Kidney (tissue), 13 donors: ENCODE measurements at regions not wholly inside any gene's neighbourhood (a gene's known extent, or its start where the extent isn't known, plus 50 kb on each side); places are given as distances from the start of the nearest gene placed in this dataset.

Experiments
- DNase-seq, 5 donors: peaks; one replicate each; pipeline ENCODE4 v3.0.0-alpha.2; 2013 to 2020
- FAIRE-seq: peaks from 2 replicates; lab custom pipeline; 2012; peaks lifted over from hg19 to GRCh38; lab: Jason Lieb, UNC
- H3K27ac ChIP-seq, 2 donors: one replicate each; pipeline ENCODE4 v1.7.0; 2013; ENCODE audit warnings: low read depth in 2 of 2, low read length in 2 of 2, inconsistent platforms in 1 of 2
- H3K27me3 ChIP-seq: one replicate; pipeline ENCODE4 v1.7.1; 2013; ENCODE audit warnings: low read length, inconsistent platforms; ENCODE audit not compliant: control insufficient read depth, insufficient read depth
- H3K36me3 ChIP-seq, 3 donors: one replicate each; pipeline versions ENCODE4 v1.7.0 to v1.7.1; 2013; ENCODE audit warnings: low read length in 3 of 3, control low read depth in 1 of 3, inconsistent platforms in 1 of 3; ENCODE audit not compliant: insufficient read depth in 3 of 3, control insufficient read depth in 2 of 3
- H3K4me1 ChIP-seq, 3 donors: one replicate each; pipeline versions ENCODE4 v1.7.0 to v1.7.1; 2013; ENCODE audit warnings: low read length in 3 of 3, inconsistent platforms in 1 of 3, low read depth in 1 of 3; ENCODE audit not compliant: control insufficient read depth in 2 of 3, insufficient read depth in 2 of 3
- H3K4me3 ChIP-seq, 3 donors: one replicate each; pipeline versions ENCODE4 v1.7.0 to v1.8.1; 2013; ENCODE audit warnings: low read length in 3 of 3, control low read depth in 1 of 3, inconsistent platforms in 1 of 3
- H3K9ac ChIP-seq, 3 donors: one replicate each; pipeline versions ENCODE4 v1.7.0 to v1.7.1; 2013; ENCODE audit warnings: low read length in 3 of 3, control low read depth in 1 of 3, inconsistent platforms in 1 of 3
- H3K9me3 ChIP-seq, 3 donors: one replicate each; pipeline versions ENCODE4 v1.7.0 to v1.7.1; 2013; ENCODE audit warnings: low read length in 3 of 3, control low read depth in 1 of 3, inconsistent platforms in 1 of 3; ENCODE audit not compliant: control insufficient read depth in 2 of 3, insufficient read depth in 1 of 3
- intact Hi-C: fragments of 100-400 bp; cut with DNase I; formaldehyde crosslinking; loops from one replicate; pipeline ENCODE4 v1.11.1; 2022
- TF ChIP-seq, protein P1 (sequence below): IDR thresholded peaks from 3 replicates; pipeline ENCODE4 v1.5.1; 2012; ENCODE audit warnings: mild to moderate bottlenecking, moderate library complexity, borderline replicate concordance; ENCODE audit not compliant: insufficient read depth; ENCODE audit errors: extremely low read depth
- donor health status: control.
- donor health status: control.
- donor health status: control.
- donor health status: control.
- donor health status: control.
- donor health status: DM: yes; HTN: yes; CAD: no.
- donor health status: Normal renal cell carcinoma (clear cell type).

GRCh38 chr9:105147110-105147871, 97.2 kb upstream of the SLC44A1 start:
- intact Hi-C loops: no loop called here
- Histone ChIP-seq H3K4me1 (no peaks in the 10 kb centered on the region), H3K36me3 (no peaks in the 10 kb centered on the region), H3K9me3 (no peaks in the 10 kb centered on the region), H3K9ac (no peak overlapping the region), H3K4me3 (no peak overlapping the region), H3K27ac (no peak overlapping the region), H3K27me3 (no peaks in the 10 kb centered on the region)
- DNase-seq (peak in 1 of 5 donors; percentile 14), FAIRE-seq (no peak)
- TF ChIP-seq, protein P1, sequence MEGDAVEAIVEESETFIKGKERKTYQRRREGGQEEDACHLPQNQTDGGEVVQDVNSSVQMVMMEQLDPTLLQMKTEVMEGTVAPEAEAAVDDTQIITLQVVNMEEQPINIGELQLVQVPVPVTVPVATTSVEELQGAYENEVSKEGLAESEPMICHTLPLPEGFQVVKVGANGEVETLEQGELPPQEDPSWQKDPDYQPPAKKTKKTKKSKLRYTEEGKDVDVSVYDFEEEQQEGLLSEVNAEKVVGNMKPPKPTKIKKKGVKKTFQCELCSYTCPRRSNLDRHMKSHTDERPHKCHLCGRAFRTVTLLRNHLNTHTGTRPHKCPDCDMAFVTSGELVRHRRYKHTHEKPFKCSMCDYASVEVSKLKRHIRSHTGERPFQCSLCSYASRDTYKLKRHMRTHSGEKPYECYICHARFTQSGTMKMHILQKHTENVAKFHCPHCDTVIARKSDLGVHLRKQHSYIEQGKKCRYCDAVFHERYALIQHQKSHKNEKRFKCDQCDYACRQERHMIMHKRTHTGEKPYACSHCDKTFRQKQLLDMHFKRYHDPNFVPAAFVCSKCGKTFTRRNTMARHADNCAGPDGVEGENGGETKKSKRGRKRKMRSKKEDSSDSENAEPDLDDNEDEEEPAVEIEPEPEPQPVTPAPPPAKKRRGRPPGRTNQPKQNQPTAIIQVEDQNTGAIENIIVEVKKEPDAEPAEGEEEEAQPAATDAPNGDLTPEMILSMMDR: no peak

GRCh38 chr9:105148328-105149006, 96.0 kb upstream of the SLC44A1 start:
- no peak overlapping the region for H3K4me3 ChIP-seq
- FAIRE-seq: no peak
- H3K9ac ChIP-seq: no peak overlapping the region
- H3K9me3 ChIP-seq: no peaks in the 10 kb centered on the region
- no peaks in the 10 kb centered on the region for H3K4me1 ChIP-seq
- H3K27ac ChIP-seq: no peak overlapping the region
- TF ChIP-seq, protein P1: no peak
- no peaks in the 10 kb centered on the region for H3K36me3 ChIP-seq
- peak in 1 of 5 donors; percentile 31 for DNase-seq
- H3K27me3 ChIP-seq: no peaks in the 10 kb centered on the region
- intact Hi-C loops: no loop called here

GRCh38 chr9:105150991-105151685, 93.3 kb upstream of the SLC44A1 start:
- FAIRE-seq: no peak
- Histone ChIP-seq H3K9ac (no peak overlapping the region), H3K27me3 (no peaks in the 10 kb centered on the region), H3K36me3 (no peaks in the 10 kb centered on the region), H3K4me3 (no peak overlapping the region), H3K9me3 (no peaks in the 10 kb centered on the region), H3K4me1 (no peaks in the 10 kb centered on the region), H3K27ac (no peak overlapping the region)
- TF ChIP-seq, protein P1: no peak
- intact Hi-C loops: loop anchor here (10.0 kb wide), 1 partner anchor 286 kb away; no protein-coding TSS in a partner anchor
- peak in 4 of 5 donors; percentile 37 to 87 (median 68) for DNase-seq
